NB4 (cell line): ENCODE measurements at regions not wholly inside any gene's neighbourhood (a gene's known extent, or its start where the extent isn't known, plus 50 kb on each side); places are given as distances from the start of the nearest gene placed in this dataset.
A peak's percentile ranks its signal among the peaks of the same experiment; 100 is the strongest.
"Not testable (repeated sequence)": the region's sequence is repeated elsewhere in the genome, so short reads cannot be mapped to it uniquely, and the experiment has no call there.

Experiments used
- DNase-seq: peaks from one replicate; pipeline ENCODE4 v3.0.0; 2010; ENCODE audit warnings: low read depth
- H3K4me3 ChIP-seq: one replicate; pipeline ENCODE4 v1.5.1; 2011; ENCODE audit warnings: mild to moderate bottlenecking, low read depth, low read length, moderate library complexity
- CTCF ChIP-seq: IDR thresholded peaks from one replicate; pipeline ENCODE4 v1.5.1; 2012; ENCODE audit warnings: low read depth, low read length
- MAX ChIP-seq: IDR thresholded peaks from 2 replicates; pipeline ENCODE4 v1.6.1; 2011; ENCODE audit warnings: low read depth, low read length
- MYC ChIP-seq: IDR thresholded peaks from 2 replicates; pipeline ENCODE4 v1.6.1; 2011; ENCODE audit warnings: low read depth, low read length
- POLR2A ChIP-seq: IDR thresholded peaks from 2 replicates; pipeline ENCODE4 v1.6.1; 2011; ENCODE audit warnings: mild to moderate bottlenecking; ENCODE audit not compliant: insufficient read length; ENCODE audit errors: extremely low read depth

DNA sequence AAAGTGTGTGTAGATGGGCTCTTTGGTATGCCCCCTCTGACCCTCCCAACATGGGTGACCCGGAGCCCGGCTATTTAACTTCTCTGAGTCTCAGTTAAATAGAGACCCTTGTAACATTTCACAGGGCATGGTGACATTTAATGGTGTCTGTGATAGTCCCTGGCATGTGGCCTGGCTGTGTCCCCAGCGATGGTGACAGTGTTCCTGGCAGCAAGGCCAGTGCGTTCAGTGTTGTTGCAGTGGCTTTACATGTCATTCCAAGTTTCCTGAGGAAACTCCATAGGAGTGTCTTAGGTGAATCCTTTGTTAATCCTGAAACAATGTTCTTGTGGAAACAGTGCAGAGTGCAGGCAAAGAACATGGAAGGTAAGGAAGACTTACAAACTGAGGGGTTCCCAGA, 137.0 kb downstream of the RAMP3 start:
- TF ChIP-seq CTCF (no peak), MYC (no peak), MAX (no peak), POLR2A (no peak)
- no peak overlapping the region for H3K4me3 ChIP-seq
- DNase-seq, result no peak

GRCh38 chr7:45295222-45295621, 137.6 kb downstream of the RAMP3 start:
- DNase-seq, result no peak
- H3K4me3 ChIP-seq, result no peak overlapping the region
- TF ChIP-seq CTCF (no peak), POLR2A (no peak), MAX (no peak), MYC (no peak)

DNA sequence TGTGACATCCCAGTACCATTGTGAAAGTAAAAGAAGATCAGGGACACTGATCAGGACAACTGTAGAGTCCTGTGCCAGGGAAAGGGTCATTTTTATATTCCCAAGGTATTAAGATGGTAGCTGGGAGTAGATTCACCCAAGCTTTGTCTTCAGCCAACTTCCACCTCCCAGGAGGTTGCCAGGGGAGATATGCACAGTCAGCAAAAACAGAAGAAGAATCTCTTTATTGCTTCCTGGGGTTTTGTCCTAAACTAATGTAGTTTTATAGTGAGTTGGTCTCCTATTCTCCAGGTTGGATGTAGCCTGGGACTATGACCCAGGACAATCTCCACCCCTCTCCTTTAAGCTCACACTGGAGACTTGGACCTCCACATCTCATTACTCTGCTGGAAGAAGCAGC, 139.2 kb downstream of the RAMP3 start:
- H3K4me3 ChIP-seq, result no peak overlapping the region
- TF ChIP-seq POLR2A (no peak), CTCF (no peak), MYC (no peak), MAX (no peak)

DNA sequence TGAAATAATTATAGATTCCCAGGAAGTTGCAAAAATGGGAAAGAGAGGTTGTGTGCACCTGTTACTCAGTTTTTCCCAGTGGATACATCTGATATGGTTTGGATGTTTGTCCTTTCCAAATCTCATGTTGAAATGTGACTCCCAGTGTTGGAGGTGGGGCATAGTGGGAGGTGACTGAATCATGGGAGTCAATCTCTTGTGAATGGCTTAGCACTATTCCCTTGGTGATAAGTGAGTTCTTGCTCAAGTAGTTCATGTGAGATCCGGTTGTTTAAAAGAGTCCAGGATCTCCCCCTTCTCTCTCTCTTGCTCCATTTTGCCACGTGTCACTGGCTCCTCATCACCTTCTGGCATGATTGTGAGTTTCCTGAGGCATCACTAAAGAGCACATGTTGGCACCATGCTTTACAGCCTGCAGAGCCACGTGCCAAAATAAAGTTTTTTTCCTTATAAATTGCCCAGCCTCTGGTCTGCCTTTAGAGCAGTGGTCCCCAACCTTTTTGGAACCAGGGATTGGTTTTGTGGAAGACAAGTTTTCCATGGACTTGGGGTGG, 149.2 kb downstream of the RAMP3 start:
- TF ChIP-seq CTCF (no peak), MAX (peak; percentile 44; the same call in 1 of the 2 replicates)
- DNase-seq, result no peak
- no peak overlapping the region for H3K4me3 ChIP-seq

More for the DNA sequence above, 139.2 kb downstream of the RAMP3 start:
- DNase-seq, result no peak

- no peak for DNase-seq
- no peak for TF ChIP-seq POLR2A
- TF ChIP-seq CTCF, result no peak
- TF ChIP-seq MYC, result no peak
- no peak for TF ChIP-seq MAX
Measured at GRCh38 chr7:45311597-45311996, 154.0 kb downstream of the RAMP3 start.

DNA sequence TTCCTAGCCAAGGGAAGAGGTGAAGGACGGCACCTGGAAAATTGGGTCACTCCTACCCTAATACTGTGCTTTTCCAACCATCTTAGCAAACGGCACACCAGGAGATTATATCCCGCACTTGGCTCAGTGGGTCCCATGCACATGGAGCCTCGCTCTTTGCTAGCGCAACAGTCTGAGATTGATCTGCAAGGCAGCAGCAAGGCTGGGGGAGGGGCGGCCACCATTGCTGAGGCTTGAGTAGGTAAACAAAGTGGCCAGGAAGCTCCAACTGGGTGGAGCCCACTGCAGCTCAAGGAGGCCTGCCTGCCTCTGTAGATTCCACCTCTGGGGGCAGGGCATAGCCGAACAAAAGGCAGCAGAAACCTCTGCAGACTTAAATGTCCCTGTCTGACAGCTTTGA, 157.9 kb downstream of the RAMP3 start:
- not testable (repeated sequence) for DNase-seq, H3K4me3 ChIP-seq

More at GRCh38 chr7:45311597-45311996, 154.0 kb downstream of the RAMP3 start:
- no peak overlapping the region for H3K4me3 ChIP-seq
